Pancreas (tissue), 10 donors: ENCODE measurements at regions not wholly inside any gene's neighbourhood (a gene's known extent, or its start where the extent isn't known, plus 50 kb on each side); places are given as distances from the start of the nearest gene placed in this dataset.
A peak's percentile ranks its signal among the peaks of the same experiment; 100 is the strongest.

ENCODE experiments used
- ATAC-seq, 4 donors: fragments of 200-7000 bp; cut with Tn5 transposase; one replicate each; pipeline versions ENCODE4 v1.8.0 to v1.9.1; 2020; ENCODE audit warnings: mild to moderate bottlenecking in 4 of 4, moderate library complexity in 4 of 4
- DNase-seq, 6 donors: peaks; one replicate each; pipeline ENCODE4 v3.0.0-alpha.2; 2020
- FAIRE-seq: peaks from 2 replicates; lab custom pipeline; 2012; peaks lifted over from hg19 to GRCh38; lab: Jason Lieb, UNC
- H3K27ac ChIP-seq, 4 donors: fragments of 200-600 bp; sonication (generic); 1 replicate in 3 of 4; 2 replicates in 1 of 4; pipeline versions ENCODE4 v1.5.0 to v1.8.0; 2020
- H3K27me3 ChIP-seq, 4 donors: fragments of 200-600 bp; one replicate each; pipeline ENCODE4 v1.8.0; 2021
- H3K36me3 ChIP-seq, 3 donors: fragments of 200-600 bp; sonication (generic) in 1 of 3; one replicate each; pipeline versions ENCODE4 v1.5.0 to v1.8.0; 2020 to 2021
- H3K4me1 ChIP-seq, 3 donors: fragments of 200-600 bp; one replicate each; pipeline ENCODE4 v1.8.0; 2021
- H3K4me3 ChIP-seq, 4 donors: fragments of 200-600 bp; sonication (generic) in 2 of 4; one replicate each; pipeline versions ENCODE4 v1.5.0 to v1.8.0; 2020 to 2021
- H3K9me3 ChIP-seq, 4 donors: fragments of 200-600 bp; one replicate each; pipeline ENCODE4 v1.8.0; 2021
- CTCF ChIP-seq, 4 donors: fragments of 200-600 bp; sonication (generic) in 3 of 4; IDR thresholded peaks; one replicate each; pipeline versions ENCODE4 v1.5.0 to v1.8.0; 2021; ENCODE audit warnings: antibody characterized with exemption in 4 of 4
- WGBS, 2 donors: extraction: QIAGEN DNeasy Blood & Tissue Kit; methylation state at CpG; one replicate each; pipeline ENCODE4 v1.1.7; 2013; 5-methylcytosine and 5-hydroxymethylcytosine counted together
- intact Hi-C, 3 donors: fragments of 100-400 bp; cut with DNase I; formaldehyde crosslinking; loops; one replicate each; pipeline versions ENCODE4 v1.11.1 to v1.14.2; 2022
- donor health status: healthy with polysubstance abuse.
- donor health status: DM: no; HTN: no; CAD: no; lungs with moderate emphysema.
- donor health status: DM: no; HTN: no; CAD: no.
- donor health status: control.
- donor health status: control.
- donor health status: Bipolar disorder and iron deficiency.
- donor health status: DM: yes; HTN: yes; CAD: no.
- donor health status: DM: no; HTN: no; CAD: no.
- donor health status: DM: no; HTN: no; CAD: no.
- donor health status: DM: yes; HTN: yes; CAD: no.

DNA sequence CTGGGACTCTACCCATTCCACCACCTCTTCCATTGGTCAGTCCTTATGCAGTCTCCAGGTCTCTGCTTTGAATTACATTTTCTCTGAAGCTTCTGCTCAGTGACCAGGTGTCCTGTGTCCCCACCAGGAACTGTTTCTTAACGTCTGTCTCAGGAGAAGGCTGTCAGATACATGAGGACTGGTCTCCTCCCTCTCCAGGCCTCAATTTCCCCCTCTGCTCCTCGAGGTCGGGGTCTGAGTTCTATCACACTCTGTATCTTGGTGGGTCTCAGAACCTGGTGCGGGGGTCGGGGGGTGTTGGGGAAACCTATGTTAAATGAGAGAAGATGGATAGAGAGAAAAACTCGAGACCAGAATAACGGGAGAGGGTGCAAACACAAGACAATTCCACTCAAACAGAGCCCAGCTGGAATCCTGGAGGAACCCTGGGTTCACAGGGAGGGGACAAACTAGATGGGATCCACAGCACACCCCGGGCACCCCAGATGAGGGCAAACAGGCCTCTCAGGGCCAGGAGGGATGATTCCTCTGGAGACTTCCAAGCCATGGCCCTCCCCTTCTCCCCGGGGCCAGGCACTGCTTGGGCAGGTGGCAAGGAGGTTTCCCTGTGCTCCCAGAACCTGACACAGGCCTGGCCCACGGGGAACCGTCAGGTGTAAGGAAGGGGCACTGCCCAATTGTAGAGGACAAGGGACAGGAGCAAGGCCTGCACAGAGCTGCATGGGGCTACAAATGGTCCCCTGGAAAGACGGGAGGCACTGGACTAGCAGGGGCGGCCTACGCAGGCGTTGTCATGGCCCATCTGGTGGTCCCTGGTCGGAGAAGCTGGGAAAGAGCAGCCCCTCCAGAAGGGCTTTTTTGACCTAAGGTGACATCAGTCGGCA lies 313.2 kb upstream of the DIO3 start:
- 73 to 87% methylated on average over 17 of the region's 17 CpGs for WGBS, 2 donors
- H3K4me1 ChIP-seq = no peaks in the 10 kb centered on the region
- no peaks in the 10 kb centered on the region for H3K9me3 ChIP-seq
- FAIRE-seq = no peak
- no peak for ATAC-seq
- intact Hi-C loops = no loop called here
- TF ChIP-seq CTCF (IDR thresholded peaks at IDR 0.05) = no peak
- peak in 1 of 6 donors; percentile 25 for DNase-seq
- H3K4me3 ChIP-seq = no peak overlapping the region
- no peak overlapping the region for H3K27ac ChIP-seq
- H3K27me3 ChIP-seq = no peaks in the 10 kb centered on the region
- no peaks in the 10 kb centered on the region for H3K36me3 ChIP-seq

DNA sequence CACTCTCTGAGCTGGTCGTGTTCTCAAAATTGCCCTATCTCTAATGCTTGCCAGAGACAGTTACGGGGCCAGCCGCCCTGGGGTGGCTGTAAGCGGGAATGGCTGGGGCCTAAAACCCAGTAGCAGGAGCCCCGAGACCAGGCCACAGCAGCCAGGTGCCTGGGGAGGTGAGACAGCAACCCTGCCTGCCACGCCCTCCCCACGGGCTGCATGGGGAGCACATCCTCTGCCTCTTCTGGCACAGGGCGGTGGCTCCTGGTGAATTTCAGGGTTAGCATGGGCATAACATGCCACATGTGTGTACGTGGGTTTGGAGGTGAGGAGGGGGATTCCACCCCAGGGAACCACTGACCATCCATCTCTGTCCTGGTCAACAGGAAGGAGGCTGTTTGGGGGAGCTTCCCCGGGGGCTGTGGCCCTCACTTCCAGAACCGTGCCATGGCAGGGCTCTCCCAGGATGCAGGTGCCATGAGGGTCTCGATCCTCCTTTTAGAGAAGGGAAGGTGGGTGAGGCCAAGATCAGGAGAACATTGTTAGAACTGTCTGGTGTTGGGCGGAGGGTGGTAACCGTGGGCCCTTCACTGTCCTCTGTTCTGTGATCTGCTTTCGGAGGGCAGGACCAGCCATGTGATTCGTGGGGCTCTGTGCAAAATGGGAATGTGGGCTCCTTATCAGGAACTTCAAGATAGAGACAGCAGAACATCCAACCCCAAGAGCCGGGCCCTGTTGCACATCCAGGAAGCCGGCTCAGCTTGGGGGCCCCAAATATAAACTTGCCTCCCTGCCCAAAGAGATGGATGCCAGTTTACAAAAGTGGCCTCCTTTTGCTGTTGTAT lies 312.2 kb upstream of the DIO3 start:
- WGBS, 2 donors = 74 to 83% methylated on average over 18 of the region's 18 CpGs
- ATAC-seq (no peak), DNase-seq (peak in 1 of 6 donors; percentile 39), FAIRE-seq (no peak)
- Histone ChIP-seq H3K36me3 (no peaks in the 10 kb centered on the region), H3K27me3 (no peaks in the 10 kb centered on the region), H3K27ac (no peak overlapping the region), H3K9me3 (no peaks in the 10 kb centered on the region), H3K4me1 (no peaks in the 10 kb centered on the region), H3K4me3 (no peak overlapping the region)
- TF ChIP-seq CTCF (IDR thresholded peaks at IDR 0.05) = no peak
- intact Hi-C loops = no loop called here

DNA sequence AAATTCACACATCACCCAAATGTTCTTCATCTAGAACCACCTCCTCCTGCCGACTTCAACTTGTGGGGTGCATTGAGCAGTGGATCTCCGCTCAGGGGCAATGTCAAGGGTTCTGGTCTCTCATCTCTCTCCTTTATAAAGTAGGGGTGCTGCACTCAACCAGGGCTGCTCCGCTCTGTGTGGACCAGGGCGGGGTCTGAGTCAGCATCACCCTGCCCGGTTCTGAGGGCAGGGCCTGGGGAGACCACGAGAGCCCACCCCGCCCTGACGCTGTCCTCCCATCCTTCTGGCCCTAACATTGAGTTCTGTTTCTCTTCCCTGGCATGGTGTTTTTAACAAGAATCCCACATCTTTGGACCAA lies 311.6 kb upstream of the DIO3 start:
- ATAC-seq (no peak), DNase-seq (peak in 1 of 6 donors; percentile 34), FAIRE-seq (no peak)
- Histone ChIP-seq H3K4me1 (no peaks in the 10 kb centered on the region), H3K36me3 (no peaks in the 10 kb centered on the region), H3K27me3 (no peaks in the 10 kb centered on the region), H3K27ac (no peak overlapping the region), H3K9me3 (no peaks in the 10 kb centered on the region), H3K4me3 (no peak overlapping the region)
- TF ChIP-seq CTCF (IDR thresholded peaks at IDR 0.05) = no peak
- intact Hi-C loops = no loop called here
- WGBS, 2 donors = 80 to 89% methylated on average over 8 of the region's 8 CpGs

GRCh38 chr14:101250336-101250947 lies 310.9 kb upstream of the DIO3 start:
- Histone ChIP-seq H3K27me3 (no peaks in the 10 kb centered on the region), H3K4me1 (no peaks in the 10 kb centered on the region), H3K9me3 (no peaks in the 10 kb centered on the region), H3K27ac (no peak overlapping the region), H3K36me3 (no peaks in the 10 kb centered on the region), H3K4me3 (no peak overlapping the region)
- ATAC-seq (no peak), DNase-seq (peak in 1 of 6 donors; percentile 38), FAIRE-seq (no peak)
- WGBS, 2 donors = 64 to 79% methylated on average over 17 of the region's 17 CpGs
- TF ChIP-seq CTCF (IDR thresholded peaks at IDR 0.05) = no peak
- intact Hi-C loops = no loop called here
